ENCODE measurements at regions not wholly inside any gene's neighbourhood (a gene's known extent, or its start where the extent isn't known, plus 50 kb on each side); places are given as distances from the start of the nearest gene placed in this dataset.

DNA sequence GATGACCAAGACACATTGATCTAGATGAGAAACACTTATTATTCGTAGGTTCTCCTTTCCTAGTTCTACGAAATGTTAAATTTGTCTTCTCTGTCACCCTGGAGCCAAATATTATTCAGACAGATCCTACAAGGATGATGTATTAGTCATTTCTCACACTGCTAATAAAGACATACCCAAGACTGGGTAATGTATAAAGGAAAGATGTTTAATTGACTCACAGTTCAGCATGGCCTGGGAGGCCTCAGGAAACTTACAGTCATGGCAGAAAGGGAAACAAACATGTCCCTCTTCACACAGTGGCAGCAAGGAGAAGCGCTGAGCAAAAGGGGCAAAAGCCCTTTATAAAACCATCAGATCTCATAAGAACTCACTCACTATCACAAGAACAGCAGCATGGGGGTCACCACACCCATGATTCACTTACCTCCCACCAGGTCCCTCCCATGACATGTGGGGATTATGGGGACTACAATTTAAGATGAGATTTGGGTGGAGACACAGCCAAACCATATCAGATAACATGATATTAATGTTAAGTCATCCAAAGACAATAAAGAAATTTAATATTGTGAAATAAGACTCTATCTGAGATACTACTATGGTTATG is 1248.8 kb upstream of the SLC10A2 start:
- no peak for DNase-seq
- Mint-ChIP-seq H3K27ac (no peak overlapping the region), H3K9me3 (peaks cover 4% of the 10 kb centered on the region), H3K4me3 (no peak overlapping the region), H3K27me3 (no peaks in the 10 kb centered on the region), H3K4me1 (no peaks in the 10 kb centered on the region), H3K36me3 (ENCODE audit: low read depth) (no peaks in the 10 kb centered on the region)
- no peak for ATAC-seq

DNA sequence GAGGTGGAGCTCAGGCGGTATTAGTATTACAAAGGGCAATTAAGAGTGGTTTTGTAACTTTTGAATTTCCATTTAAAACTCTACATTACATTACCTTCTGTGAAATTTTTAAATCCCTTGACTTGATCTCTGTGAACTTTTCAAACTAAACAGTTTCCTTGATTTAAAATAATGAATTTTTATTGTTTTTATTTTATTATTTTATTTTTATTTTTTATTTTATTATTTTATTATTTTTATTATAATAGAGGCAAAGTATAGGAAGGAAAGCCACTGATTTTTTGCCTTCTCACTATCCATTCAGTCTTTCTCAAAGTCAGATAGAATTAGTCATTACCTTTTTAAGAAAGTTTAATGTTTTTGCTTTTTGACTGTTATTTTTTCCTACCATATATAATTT is 1248.1 kb upstream of the SLC10A2 start:
- Mint-ChIP-seq H3K27me3 (no peaks in the 10 kb centered on the region), H3K36me3 (ENCODE audit: low read depth) (no peaks in the 10 kb centered on the region), H3K27ac (no peak overlapping the region), H3K9me3 (peaks cover 4% of the 10 kb centered on the region), H3K4me1 (no peaks in the 10 kb centered on the region), H3K4me3 (no peak overlapping the region)
- ATAC-seq (no peak), DNase-seq (no peak)

DNA sequence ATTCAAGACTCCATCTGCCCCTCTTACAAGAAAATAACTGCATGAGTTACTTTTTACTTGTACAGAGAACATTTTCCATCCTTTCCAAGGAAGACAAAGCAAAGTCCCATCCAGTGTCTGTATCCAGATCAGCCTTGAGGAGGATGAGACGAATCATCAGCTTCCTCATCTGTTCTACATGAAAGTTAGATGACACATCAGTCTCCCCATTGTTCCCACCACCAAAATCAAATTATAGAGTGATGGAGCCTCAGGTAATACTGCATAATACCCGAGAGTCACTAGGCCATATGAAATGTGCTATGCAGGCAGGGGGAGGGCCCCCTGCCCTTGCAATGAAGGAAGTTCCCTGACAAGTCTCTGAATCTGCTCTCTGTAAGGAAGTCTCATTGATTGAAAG is 1244.6 kb upstream of the SLC10A2 start:
- Mint-ChIP-seq H3K9me3 (peaks cover 9% of the 10 kb centered on the region), H3K27ac (no peak overlapping the region), H3K36me3 (ENCODE audit: low read depth) (no peaks in the 10 kb centered on the region), H3K27me3 (no peaks in the 10 kb centered on the region), H3K4me1 (no peaks in the 10 kb centered on the region), H3K4me3 (no peak overlapping the region)
- DNase-seq (no peak), ATAC-seq (no peak)

DNA sequence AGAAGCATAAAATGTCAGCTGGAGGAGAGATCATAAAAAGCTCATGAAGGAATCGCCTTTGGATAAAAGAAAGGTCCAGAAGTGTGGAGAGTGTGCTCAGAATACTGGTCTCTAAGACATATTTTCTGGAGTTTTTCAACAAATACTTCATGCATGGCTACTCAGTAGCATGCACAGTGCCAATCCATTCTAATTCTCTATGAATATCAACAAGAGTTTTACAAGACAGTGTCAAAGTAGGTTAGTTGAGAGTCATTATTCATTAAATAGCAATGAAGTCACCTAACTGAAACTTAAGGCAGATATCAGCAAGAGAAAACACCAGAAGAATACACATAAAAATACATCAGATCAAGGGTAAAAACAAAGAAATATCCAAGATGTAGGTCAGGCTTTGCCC is 1243.2 kb upstream of the SLC10A2 start:
- Mint-ChIP-seq H3K27me3 (no peaks in the 10 kb centered on the region), H3K27ac (no peak overlapping the region), H3K36me3 (ENCODE audit: low read depth) (no peaks in the 10 kb centered on the region), H3K4me3 (no peak overlapping the region), H3K9me3 (peaks cover 6% of the 10 kb centered on the region), H3K4me1 (no peaks in the 10 kb centered on the region)
- DNase-seq (no peak), ATAC-seq (no peak)

DNA sequence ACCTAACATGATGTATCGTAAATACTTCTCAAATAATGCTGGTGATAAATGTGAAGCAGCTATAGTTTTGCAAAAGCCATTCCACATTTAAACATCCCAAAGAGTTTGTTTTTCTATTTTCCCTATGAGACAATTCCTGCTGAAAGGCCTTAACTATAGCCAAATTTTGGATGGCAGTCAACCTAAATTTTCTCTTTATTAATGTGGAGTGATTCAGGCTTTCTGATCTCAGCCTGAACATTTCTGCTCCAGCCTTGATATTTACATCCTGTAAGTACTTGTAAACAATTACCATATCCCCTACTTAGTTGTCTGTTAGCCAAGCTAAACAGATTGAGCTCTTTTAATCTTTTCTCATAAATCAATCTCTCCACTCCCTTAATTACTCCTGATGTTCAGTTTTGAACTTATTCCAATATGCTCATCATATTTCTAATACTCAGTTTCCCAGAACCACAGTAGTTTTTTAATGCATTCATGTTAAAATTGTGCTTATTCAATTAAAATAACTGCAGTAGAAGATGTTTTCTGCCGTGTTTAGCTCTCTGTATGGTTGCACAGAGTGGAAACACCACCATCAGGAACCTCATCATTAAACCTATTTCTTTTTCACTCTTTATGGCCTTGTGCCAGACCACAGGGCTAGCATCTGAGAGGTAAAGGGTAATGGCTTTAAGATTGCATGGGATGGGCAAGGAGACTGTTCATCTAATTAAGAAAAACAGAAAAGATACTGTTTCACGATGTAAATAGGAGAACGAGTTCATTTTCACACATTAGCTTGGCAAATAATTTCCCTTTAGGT is 1235.2 kb upstream of the SLC10A2 start:
- peaks cover 2% of the 10 kb centered on the region for H3K9me3 Mint-ChIP-seq
- no peaks in the 10 kb centered on the region for H3K4me1 Mint-ChIP-seq
- no peaks in the 10 kb centered on the region for H3K27me3 Mint-ChIP-seq
- H3K36me3 Mint-ChIP-seq (ENCODE audit: low read depth) = no peaks in the 10 kb centered on the region
- DNase-seq (no peak), ATAC-seq (no peak)
- no peak overlapping the region for H3K27ac Mint-ChIP-seq
- H3K4me3 Mint-ChIP-seq = no peak overlapping the region

DNA sequence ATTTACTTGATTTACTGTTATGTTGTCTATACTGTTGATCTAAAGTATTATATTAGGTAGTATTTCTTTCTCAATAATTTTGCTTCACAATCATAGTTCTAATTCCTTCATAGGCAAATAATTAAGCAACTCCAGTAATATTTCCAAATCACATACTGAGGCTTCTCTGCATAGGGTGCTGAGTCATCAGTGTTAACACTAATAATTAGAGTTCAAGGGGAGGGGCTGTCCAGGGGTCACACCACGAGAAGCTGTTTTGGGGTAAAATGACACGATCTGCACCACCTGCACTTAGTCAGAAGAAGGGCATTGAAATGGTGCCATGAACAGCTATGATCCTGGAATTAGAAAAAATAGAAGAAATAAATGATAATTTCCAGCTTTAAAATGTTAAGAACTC is 1230.9 kb upstream of the SLC10A2 start:
- no peak overlapping the region for H3K4me3 Mint-ChIP-seq
- DNase-seq (no peak), ATAC-seq (no peak)
- H3K27me3 Mint-ChIP-seq = no peaks in the 10 kb centered on the region
- H3K27ac Mint-ChIP-seq = no peak overlapping the region
- no peaks in the 10 kb centered on the region for H3K4me1 Mint-ChIP-seq
- H3K36me3 Mint-ChIP-seq (ENCODE audit: low read depth) = no peaks in the 10 kb centered on the region
- H3K9me3 Mint-ChIP-seq = peaks cover 3% of the 10 kb centered on the region

DNA sequence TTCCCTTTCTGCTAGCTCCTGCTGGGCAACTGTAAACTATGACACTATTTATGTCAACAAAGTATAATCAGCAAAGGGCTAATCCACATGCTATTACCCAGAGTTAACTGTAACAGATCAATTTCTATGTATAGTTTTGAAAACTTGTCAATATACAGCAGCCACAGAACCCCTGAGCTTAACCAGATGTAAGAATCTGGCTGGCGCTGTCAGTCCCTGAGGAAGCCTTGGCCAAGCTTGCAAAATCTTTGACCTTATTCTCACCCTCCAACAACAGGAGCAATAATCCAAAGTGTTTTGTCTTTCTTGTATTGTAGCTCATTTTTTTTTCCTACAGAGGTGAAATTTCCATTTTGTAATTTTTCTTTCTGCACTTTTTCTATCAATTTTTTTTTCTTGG is 1230.1 kb upstream of the SLC10A2 start:
- H3K27me3 Mint-ChIP-seq = no peaks in the 10 kb centered on the region
- H3K9me3 Mint-ChIP-seq = peaks cover 3% of the 10 kb centered on the region
- H3K4me1 Mint-ChIP-seq = no peaks in the 10 kb centered on the region
- H3K4me3 Mint-ChIP-seq = no peak overlapping the region
- ATAC-seq (no peak), DNase-seq (no peak)
- no peaks in the 10 kb centered on the region for H3K36me3 Mint-ChIP-seq (ENCODE audit: low read depth)
- H3K27ac Mint-ChIP-seq = no peak overlapping the region

DNA sequence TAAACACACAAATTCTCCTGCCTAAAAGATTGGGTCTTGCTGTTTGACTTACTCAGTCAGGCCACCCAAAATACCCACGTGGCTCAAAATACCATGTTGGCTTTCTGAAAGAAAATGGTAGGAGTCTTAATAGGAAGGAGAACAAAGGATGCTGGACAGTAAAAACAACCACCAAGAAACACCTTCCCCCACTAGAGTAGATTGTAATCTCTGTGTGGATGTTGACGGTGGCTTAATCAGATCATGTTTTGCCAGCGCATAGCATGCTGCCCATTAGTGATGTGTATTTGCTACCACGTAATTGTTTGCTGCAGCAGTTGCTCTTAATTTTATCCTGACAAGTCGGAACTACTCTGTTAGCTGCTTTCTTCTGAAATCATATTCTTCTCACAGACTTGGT is 1229.3 kb upstream of the SLC10A2 start:
- H3K27me3 Mint-ChIP-seq = no peaks in the 10 kb centered on the region
- H3K4me3 Mint-ChIP-seq = no peak overlapping the region
- no peak overlapping the region for H3K27ac Mint-ChIP-seq
- H3K9me3 Mint-ChIP-seq = peaks cover 3% of the 10 kb centered on the region
- no peaks in the 10 kb centered on the region for H3K36me3 Mint-ChIP-seq (ENCODE audit: low read depth)
- no peaks in the 10 kb centered on the region for H3K4me1 Mint-ChIP-seq
- ATAC-seq = no peak
- DNase-seq = no peak

DNA sequence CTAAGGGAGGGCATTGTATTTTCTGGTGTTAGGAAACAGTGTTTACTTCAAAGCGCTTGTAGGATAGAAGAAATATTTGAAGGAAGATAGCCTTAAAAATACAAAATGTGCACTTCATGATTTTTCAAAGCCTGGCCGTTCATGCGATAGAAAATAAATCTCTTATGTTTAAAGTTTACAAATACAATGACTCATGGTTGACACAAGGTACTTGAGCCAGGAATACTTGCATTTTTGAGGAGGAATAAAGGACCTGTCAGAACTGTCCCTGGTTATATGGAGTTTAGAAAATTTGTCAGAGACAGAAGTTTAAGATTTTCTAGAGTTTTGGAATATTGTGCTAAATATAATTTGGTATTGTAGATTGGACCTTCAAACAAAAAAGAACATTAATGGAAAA is 1223.2 kb upstream of the SLC10A2 start:
- no peaks in the 10 kb centered on the region for H3K36me3 Mint-ChIP-seq (ENCODE audit: low read depth)
- no peak overlapping the region for H3K27ac Mint-ChIP-seq
- no peak overlapping the region for H3K4me3 Mint-ChIP-seq
- no peaks in the 10 kb centered on the region for H3K9me3 Mint-ChIP-seq
- ATAC-seq (no peak), DNase-seq (no peak)
- H3K4me1 Mint-ChIP-seq = no peaks in the 10 kb centered on the region
- H3K27me3 Mint-ChIP-seq = no peaks in the 10 kb centered on the region

DNA sequence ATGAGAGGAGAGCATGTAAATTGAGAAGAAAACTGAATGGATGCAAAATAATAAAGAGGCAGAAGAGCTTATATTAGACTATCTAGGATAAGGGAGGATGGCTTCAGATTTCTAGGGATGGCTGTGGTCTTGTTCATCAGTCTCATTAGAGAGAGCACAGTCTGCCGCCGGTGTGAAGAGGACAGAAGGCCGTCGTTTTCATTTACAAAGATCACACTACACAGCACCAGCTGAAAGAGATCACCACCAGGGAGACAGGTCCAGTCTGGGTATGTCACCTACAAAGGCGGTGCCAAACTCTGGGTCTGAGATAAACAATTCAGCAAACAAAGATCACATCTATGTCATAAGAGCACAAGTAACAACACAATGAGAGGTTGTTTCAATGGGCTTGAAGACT is 1222.3 kb upstream of the SLC10A2 start:
- Mint-ChIP-seq H3K4me1 (no peaks in the 10 kb centered on the region), H3K9me3 (no peaks in the 10 kb centered on the region), H3K4me3 (no peak overlapping the region), H3K36me3 (ENCODE audit: low read depth) (no peaks in the 10 kb centered on the region), H3K27me3 (no peaks in the 10 kb centered on the region), H3K27ac (no peak overlapping the region)
- DNase-seq = no peak
- no peak for ATAC-seq

DNA sequence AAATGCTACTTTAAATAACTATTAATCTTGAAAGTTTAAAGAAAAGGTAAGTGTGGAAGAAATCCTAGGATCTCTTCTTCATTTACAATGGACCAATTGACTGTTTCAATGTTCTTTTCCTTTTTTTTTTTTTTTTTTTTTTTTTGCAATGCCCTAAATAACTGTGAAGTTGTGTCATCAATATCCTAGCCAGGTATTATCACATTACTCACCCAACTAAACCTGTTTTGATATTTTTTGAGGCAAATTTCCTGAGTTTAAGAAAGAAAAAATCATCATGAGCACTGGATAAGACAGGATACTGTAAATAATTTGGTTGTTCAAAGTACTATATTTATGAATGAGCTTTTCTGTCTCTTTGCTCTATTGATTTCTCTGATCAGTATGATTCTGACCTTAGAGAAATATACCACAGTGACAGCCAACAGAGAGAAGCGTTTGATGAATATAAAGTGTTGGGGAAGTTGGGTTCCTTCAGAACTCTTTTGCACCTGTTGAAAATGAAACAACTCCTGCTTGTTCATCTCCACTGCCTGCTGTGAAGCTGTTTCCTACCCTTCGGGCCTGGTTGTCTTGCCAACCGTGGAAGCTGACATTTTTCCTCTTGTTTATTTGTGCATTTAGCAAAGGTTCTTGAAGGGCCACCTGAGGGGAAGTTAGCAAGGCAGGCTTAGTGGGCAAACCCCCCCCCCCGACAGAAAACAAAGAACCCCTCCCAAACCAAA is 1220.5 kb upstream of the SLC10A2 start:
- Mint-ChIP-seq H3K27ac (no peak overlapping the region), H3K4me3 (no peak overlapping the region), H3K9me3 (no peaks in the 10 kb centered on the region), H3K4me1 (no peaks in the 10 kb centered on the region), H3K27me3 (no peaks in the 10 kb centered on the region), H3K36me3 (ENCODE audit: low read depth) (no peaks in the 10 kb centered on the region)
- ATAC-seq (no peak), DNase-seq (no peak)

DNA sequence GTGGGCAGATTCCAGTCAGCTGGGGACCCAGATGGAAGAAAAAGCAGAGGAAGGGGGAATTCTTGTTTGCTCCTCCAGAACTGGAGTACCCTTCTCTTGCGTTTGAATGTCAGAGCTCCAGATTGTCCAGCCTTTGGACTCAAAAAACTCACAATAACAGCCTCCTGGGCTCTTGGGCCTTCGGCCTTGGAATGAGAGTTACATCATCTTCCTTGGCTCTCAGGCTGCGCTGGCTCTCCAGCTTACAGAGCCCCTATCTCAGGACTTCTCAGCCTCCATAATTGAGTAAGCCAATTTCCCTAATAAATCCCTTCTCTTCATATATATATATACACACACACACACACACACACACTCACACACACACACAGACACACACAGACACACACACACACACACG is 1215.7 kb upstream of the SLC10A2 start:
- peaks cover 12% of the 10 kb centered on the region for H3K9me3 Mint-ChIP-seq
- DNase-seq (no peak), ATAC-seq (no peak)
- H3K36me3 Mint-ChIP-seq (ENCODE audit: low read depth) = no peaks in the 10 kb centered on the region
- H3K27me3 Mint-ChIP-seq = no peaks in the 10 kb centered on the region
- H3K4me3 Mint-ChIP-seq = no peak overlapping the region
- H3K27ac Mint-ChIP-seq = no peak overlapping the region
- no peaks in the 10 kb centered on the region for H3K4me1 Mint-ChIP-seq

DNA sequence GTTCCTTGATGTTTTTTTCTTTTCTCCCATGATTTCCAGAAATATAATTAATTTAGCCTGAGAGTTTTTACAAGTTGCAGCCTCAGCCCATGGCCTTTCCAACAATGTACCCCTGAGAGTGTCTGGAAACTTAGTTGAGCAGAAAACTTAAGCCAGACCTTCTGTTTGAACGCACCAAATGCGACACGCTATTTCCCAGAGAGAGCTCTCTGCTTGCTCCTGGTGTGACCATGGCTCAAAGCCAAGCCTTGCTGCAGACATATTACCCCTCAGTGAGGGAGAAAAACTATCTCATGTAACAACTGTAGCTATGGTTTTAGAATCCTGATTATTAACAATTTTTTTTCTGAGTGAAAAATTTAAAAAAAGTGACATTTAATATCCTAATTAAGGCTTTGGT is 1204.5 kb upstream of the SLC10A2 start:
- Mint-ChIP-seq H3K36me3 (ENCODE audit: low read depth) (no peaks in the 10 kb centered on the region), H3K27ac (no peak overlapping the region), H3K4me3 (no peak overlapping the region), H3K9me3 (peaks cover 16% of the 10 kb centered on the region), H3K27me3 (no peaks in the 10 kb centered on the region), H3K4me1 (no peaks in the 10 kb centered on the region)
- DNase-seq = no peak
- no peak for ATAC-seq

DNA sequence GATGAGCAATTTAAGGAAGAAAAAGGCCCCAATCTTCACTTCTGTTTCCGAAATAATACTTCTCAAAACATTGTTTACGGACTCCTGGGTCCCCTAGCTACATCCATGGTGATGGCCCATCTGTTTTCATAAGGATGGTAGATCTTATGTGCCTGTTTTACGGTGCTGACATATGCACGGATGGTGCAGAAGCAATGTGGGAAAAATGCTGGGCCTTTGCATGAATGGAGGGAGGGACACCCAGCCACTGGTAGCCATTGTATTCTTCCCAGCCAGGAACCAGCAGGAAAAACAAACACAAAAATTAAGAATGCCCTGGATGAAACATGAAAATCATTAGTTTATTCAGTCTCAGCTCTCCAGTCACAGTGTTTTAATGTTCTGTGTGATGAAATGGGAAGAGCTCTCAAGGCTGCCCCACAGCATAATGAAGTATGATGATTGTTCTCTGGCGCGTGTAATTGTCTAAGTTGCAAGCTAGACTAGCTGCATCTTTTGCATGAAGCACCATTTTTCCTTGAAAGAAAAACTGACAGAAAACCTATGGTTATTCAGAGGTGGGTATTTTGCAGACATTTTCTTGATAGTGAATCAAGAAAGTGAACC is 1201.1 kb upstream of the SLC10A2 start:
- no peak overlapping the region for H3K4me3 Mint-ChIP-seq
- peaks cover 16% of the 10 kb centered on the region for H3K9me3 Mint-ChIP-seq
- ATAC-seq = no peak
- DNase-seq = no peak
- no peak overlapping the region for H3K27ac Mint-ChIP-seq
- no peaks in the 10 kb centered on the region for H3K4me1 Mint-ChIP-seq
- no peaks in the 10 kb centered on the region for H3K36me3 Mint-ChIP-seq (ENCODE audit: low read depth)
- H3K27me3 Mint-ChIP-seq = no peaks in the 10 kb centered on the region

DNA sequence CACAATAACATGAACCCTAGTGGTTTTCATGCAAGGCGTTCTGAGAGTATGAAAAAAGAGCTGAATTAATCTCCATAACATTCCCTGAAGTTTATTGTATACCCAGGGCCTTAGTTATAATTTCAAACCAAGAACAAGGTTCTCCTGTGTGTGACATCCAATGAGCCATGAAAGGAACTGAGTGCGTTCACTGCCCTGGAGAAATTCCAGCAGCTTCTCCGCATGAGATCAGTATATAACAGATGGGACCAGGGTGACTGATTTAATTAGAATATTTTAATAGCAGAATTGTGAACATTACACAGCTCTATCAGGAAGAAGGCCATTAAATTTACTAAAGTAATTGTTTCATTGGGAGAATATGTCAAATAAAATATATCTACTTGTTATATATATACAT is 1190.5 kb upstream of the SLC10A2 start:
- no peaks in the 10 kb centered on the region for H3K4me1 Mint-ChIP-seq
- H3K27me3 Mint-ChIP-seq = no peaks in the 10 kb centered on the region
- no peak overlapping the region for H3K4me3 Mint-ChIP-seq
- no peaks in the 10 kb centered on the region for H3K9me3 Mint-ChIP-seq
- no peak overlapping the region for H3K27ac Mint-ChIP-seq
- ATAC-seq (no peak), DNase-seq (no peak)
- H3K36me3 Mint-ChIP-seq (ENCODE audit: low read depth) = no peaks in the 10 kb centered on the region
